ENCODE measurements at regions not wholly inside any gene's neighbourhood (a gene's known extent, or its start where the extent isn't known, plus 50 kb on each side); places are given as distances from the start of the nearest gene placed in this dataset.

DNA sequence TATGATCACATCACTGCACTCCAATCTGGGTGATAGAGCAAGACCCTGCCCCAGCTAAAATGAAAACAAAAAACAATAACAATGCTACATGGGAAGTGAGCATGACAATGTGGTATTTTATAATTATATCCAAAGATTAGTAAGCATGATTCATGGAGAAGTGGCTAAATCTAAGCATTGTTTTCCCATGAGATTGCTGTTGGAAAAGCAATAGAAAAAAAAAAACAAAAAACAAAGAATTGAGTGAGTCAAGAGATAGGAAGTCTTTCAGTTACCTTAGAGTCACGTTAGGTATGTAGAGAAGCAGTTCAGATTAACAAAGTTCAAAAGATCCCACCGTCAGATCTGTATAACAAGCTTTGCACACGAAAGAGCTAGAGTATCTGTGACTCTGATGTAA is 210.3 kb upstream of the CNTN6 start:
- DNase-seq (ENCODE audit: low spot score), result no peak

DNA sequence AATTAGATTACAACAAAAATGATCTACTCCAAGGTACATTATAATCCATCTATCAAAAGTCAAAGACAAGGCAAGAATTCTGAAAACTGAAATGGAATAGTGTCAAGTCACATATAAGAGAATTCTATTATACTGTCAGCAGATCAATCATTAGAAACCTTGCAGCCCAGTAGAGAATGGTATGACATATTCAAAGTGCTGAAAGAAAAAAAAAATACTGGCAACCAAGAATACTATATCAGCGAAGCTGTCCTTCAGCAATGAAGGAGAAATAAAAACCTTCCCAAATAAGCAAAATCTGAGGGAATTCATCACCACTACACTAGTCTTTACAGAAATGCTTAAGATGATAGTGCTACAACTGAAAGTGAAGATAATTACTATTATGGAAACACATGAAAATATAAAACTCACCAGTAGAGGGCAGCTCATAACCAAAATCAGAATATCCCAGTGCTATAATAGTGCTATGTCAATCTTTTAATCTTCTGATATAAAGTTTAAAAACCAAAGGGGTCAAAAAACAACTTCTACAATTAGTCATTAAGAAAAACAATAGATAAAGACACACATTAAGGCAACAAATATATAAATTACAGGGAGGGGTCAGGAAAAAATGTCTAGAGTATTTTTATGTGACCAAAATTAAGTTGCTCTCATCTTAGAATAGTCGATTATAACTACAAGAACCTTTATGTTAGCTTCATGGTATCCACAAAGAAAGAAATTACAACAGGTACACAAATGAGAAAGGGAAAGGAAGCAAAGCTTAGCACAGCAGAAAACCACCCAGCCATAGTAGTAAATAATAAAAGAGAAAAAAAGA is 190.7 kb upstream of the CNTN6 start:
- no peak for DNase-seq (ENCODE audit: low spot score)
- POLR2A ChIA-PET, result no interaction called here
- H3K36me3 Mint-ChIP-seq, result peaks cover 59% of the 10 kb centered on the region
- no peak for TF ChIP-seq ATF2 (CRISPR knock-in tag; IDR thresholded peaks at IDR 0.05; ENCODE audit: borderline replicate concordance, low read depth)
- TF ChIP-seq NFE2L1 (CRISPR knock-in tag; IDR thresholded peaks at IDR 0.05), result no peak
- no peak for TF ChIP-seq HMGXB4 (CRISPR knock-in tag; IDR thresholded peaks at IDR 0.05)
- TF ChIP-seq ZNF423 (CRISPR knock-in tag; IDR thresholded peaks at IDR 0.05), result no peak

More for the DNA sequence above, 210.3 kb upstream of the CNTN6 start:
- POLR2A ChIA-PET, result no interaction called here
- no peak for TF ChIP-seq ZNF396 (CRISPR knock-in tag; IDR thresholded peaks at IDR 0.05; ENCODE audit: borderline replicate concordance)
- TF ChIP-seq SP1 (CRISPR knock-in tag; conservative IDR thresholded peaks at IDR 0.05), result no peak
- TF ChIP-seq NFE2L1 (CRISPR knock-in tag; IDR thresholded peaks at IDR 0.05), result no peak
- no peak for TF ChIP-seq ZMAT4 (CRISPR knock-in tag; IDR thresholded peaks at IDR 0.05)
- TF ChIP-seq NR2C2 (CRISPR knock-in tag; IDR thresholded peaks at IDR 0.05), result no peak
- TF ChIP-seq, protein P1, sequence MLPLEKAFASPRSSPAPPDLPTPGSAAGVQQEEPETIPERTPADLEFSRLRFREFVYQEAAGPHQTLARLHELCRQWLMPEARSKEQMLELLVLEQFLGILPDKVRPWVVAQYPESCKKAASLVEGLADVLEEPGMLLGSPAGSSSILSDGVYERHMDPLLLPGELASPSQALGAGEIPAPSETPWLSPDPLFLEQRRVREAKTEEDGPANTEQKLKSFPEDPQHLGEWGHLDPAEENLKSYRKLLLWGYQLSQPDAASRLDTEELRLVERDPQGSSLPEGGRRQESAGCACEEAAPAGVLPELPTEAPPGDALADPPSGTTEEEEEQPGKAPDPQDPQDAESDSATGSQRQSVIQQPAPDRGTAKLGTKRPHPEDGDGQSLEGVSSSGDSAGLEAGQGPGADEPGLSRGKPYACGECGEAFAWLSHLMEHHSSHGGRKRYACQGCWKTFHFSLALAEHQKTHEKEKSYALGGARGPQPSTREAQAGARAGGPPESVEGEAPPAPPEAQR (CRISPR knock-in tag; IDR thresholded peaks at IDR 0.05), result no peak
- no peak for TF ChIP-seq ZNF532 (CRISPR knock-in tag; IDR thresholded peaks at IDR 0.05; ENCODE audit: borderline replicate concordance)
- TF ChIP-seq GABPB1 (CRISPR knock-in tag; IDR thresholded peaks at IDR 0.05), result no peak
- no peak for TF ChIP-seq ZBTB43 (CRISPR knock-in tag; IDR thresholded peaks at IDR 0.05)
- TF ChIP-seq GRHL2 (CRISPR knock-in tag; IDR thresholded peaks at IDR 0.05; ENCODE audit: insufficient replicate concordance, severe bottlenecking), result no peak
- Mint-ChIP-seq H3K4me3 (no peak overlapping the region), H3K9me3 (peaks cover 87% of the 10 kb centered on the region), H3K27ac (no peak overlapping the region), H3K27me3 (ENCODE audit: low read depth) (no peaks in the 10 kb centered on the region), H3K36me3 (peaks cover 73% of the 10 kb centered on the region), H3K4me1 (no peaks in the 10 kb centered on the region)
- ATAC-seq, result no peak
- CTCF ChIA-PET, result interaction anchor here (0.5 kb wide), 1 partner anchor 606 kb away, joined by 6 read pairs; no protein-coding TSS in a partner anchor

More for the DNA sequence above, 190.7 kb upstream of the CNTN6 start:
- Mint-ChIP-seq H3K27me3 (ENCODE audit: low read depth) (peaks cover 3% of the 10 kb centered on the region; the same call in 1 of the 2 replicates), H3K27ac (no peak overlapping the region), H3K4me3 (no peak overlapping the region), H3K4me1 (no peaks in the 10 kb centered on the region), H3K9me3 (peaks cover 78% of the 10 kb centered on the region)
- no peak for ATAC-seq
- CTCF ChIA-PET, result no interaction called here

All from WTC11 (cell line).